IMR-90 (cell line): ENCODE measurements at regions not wholly inside any gene's neighbourhood (a gene's known extent, or its start where the extent isn't known, plus 50 kb on each side); places are given as distances from the start of the nearest gene placed in this dataset.

ENCODE experiments used
- ATAC-seq: fragments of 200-7000 bp; cut with Tn5 transposase; 2 replicates; pipeline ENCODE4 v1.9.1; 2020; ENCODE audit warnings: low read depth, mild to moderate bottlenecking, moderate library complexity
- BruUV-seq: library from RNA; stranded (reverse); fragments of 400-500 nt; replicated peaks from 2 replicates; lab custom pipeline; 2021; lab: Mats Ljungman, UMichigan
- CTCF ChIA-PET: fragments of 300-600 bp; formaldehyde crosslinking; extraction: SDS; loops from one replicate; lab custom pipeline; 2021; ENCODE audit warnings: antibody characterized with exemption; lab: Yijun Ruan, JAX
- POLR2A ChIA-PET: fragments of 300-600 bp; sonication (Branson Sonifier 250); formaldehyde crosslinking; loops from one replicate; lab custom pipeline; 2022; ENCODE audit warnings: antibody characterized with exemption; ENCODE audit not compliant: unreplicated experiment; lab: Charles Lee
- DNase-seq: peaks from one replicate; pipeline ENCODE4 v3.0.0; 2013
- H2AFZ ChIP-seq: replicated peaks from 2 replicates; pipeline ENCODE3; 2013; ENCODE audit warnings: low read length, mild to moderate bottlenecking; ENCODE audit not compliant: poor library complexity
- H2AK5ac ChIP-seq: 2 replicates; pipeline ENCODE4 v1.6.1; 2013; ENCODE audit warnings: low read depth, low read length, inconsistent platforms
- H2AK9ac ChIP-seq: replicated peaks from 2 replicates; pipeline ENCODE3; 2013; ENCODE audit warnings: mild to moderate bottlenecking, low read depth, low read length, moderate library complexity; ENCODE audit not compliant: poor library complexity
- H2BK120ac ChIP-seq: 2 replicates; pipeline ENCODE4 v1.6.1; 2013; ENCODE audit warnings: low read depth, low read length, inconsistent platforms
- H2BK15ac ChIP-seq: 3 replicates; pipeline ENCODE4 v1.6.1; 2013; ENCODE audit warnings: low read depth, low read length, inconsistent platforms
- H2BK20ac ChIP-seq: 2 replicates; pipeline ENCODE4 v1.6.1; 2013; ENCODE audit warnings: low read depth, mild to moderate bottlenecking, inconsistent platforms, low read length, moderate library complexity
- H2BK5ac ChIP-seq: 2 replicates; pipeline ENCODE4 v1.6.1; 2013; ENCODE audit warnings: mild to moderate bottlenecking, low read depth, low read length, inconsistent platforms; ENCODE audit not compliant: poor library complexity, severe bottlenecking
- H3K14ac ChIP-seq: replicated peaks from 2 replicates; pipeline ENCODE4 v1.6.1; 2013; ENCODE audit warnings: low read depth, low read length, inconsistent platforms
- H3K18ac ChIP-seq: 2 replicates; pipeline ENCODE4 v1.6.1; 2013; ENCODE audit warnings: low read depth, low read length, control low read depth
- H3K23ac ChIP-seq: 2 replicates; pipeline ENCODE4 v1.6.1; 2013; ENCODE audit warnings: low read depth, low read length, inconsistent platforms
- H3K27ac ChIP-seq: 2 replicates; pipeline ENCODE4 v1.5.1; 2013; ENCODE audit warnings: mild to moderate bottlenecking, control low read depth, low read length; ENCODE audit not compliant: insufficient read depth
- H3K27me3 ChIP-seq: 2 replicates; pipeline ENCODE4 v1.6.1; 2013; ENCODE audit warnings: low read length; ENCODE audit not compliant: control insufficient read depth, insufficient read depth
- H3K36me3 ChIP-seq: 2 replicates; pipeline ENCODE4 v1.6.1; 2013; ENCODE audit warnings: low read length, mixed read lengths; ENCODE audit not compliant: control insufficient read depth, insufficient read depth
- H3K4ac ChIP-seq: 2 replicates; pipeline ENCODE4 v1.6.1; 2013; ENCODE audit warnings: low read depth, low read length, inconsistent platforms
- H3K4me1 ChIP-seq: 2 replicates; pipeline ENCODE4 v1.6.1; 2013; ENCODE audit warnings: low read length, mixed read lengths; ENCODE audit not compliant: control insufficient read depth, insufficient read depth
- H3K4me2 ChIP-seq: 2 replicates; pipeline ENCODE4 v1.6.1; 2013; ENCODE audit warnings: low read depth, mild to moderate bottlenecking, control low read depth, low read length, moderate library complexity
- H3K4me3 ChIP-seq: 2 replicates; pipeline ENCODE4 v1.5.1; 2013; ENCODE audit warnings: low read depth, mild to moderate bottlenecking, control low read depth, low read length, moderate library complexity; ENCODE audit not compliant: insufficient read depth
- H3K56ac ChIP-seq: 2 replicates; pipeline ENCODE4 v1.6.1; 2013; ENCODE audit warnings: low read length, inconsistent platforms; ENCODE audit not compliant: insufficient read depth; ENCODE audit errors: extremely low read depth
- H3K79me1 ChIP-seq, 2 experiments: 2 replicates each; pipeline ENCODE4 v1.6.1; 2013; ENCODE audit warnings: low read length in 2 of 2, inconsistent platforms in 1 of 2, low read depth in 1 of 2
- H3K9ac ChIP-seq: 2 replicates; pipeline ENCODE4 v1.6.1; 2013; ENCODE audit warnings: low read depth, low read length, control low read depth
- H3K9me1 ChIP-seq: 2 replicates; pipeline ENCODE4 v1.6.1; 2013; ENCODE audit warnings: low read length, inconsistent platforms; ENCODE audit not compliant: insufficient read depth
- H3K9me3 ChIP-seq: 2 replicates; pipeline ENCODE4 v1.6.1; 2013; ENCODE audit warnings: low read length; ENCODE audit not compliant: control insufficient read depth, insufficient read depth
- H4K20me1 ChIP-seq: 2 replicates; pipeline ENCODE4 v1.6.1; 2013; ENCODE audit warnings: low read length, inconsistent platforms; ENCODE audit not compliant: insufficient read depth
- H4K5ac ChIP-seq: 2 replicates; pipeline ENCODE4 v1.6.1; 2013; ENCODE audit warnings: mild to moderate bottlenecking, low read depth, low read length, control low read depth
- H4K8ac ChIP-seq, 2 experiments: 2 replicates each; pipeline ENCODE4 v1.6.1; 2013; ENCODE audit warnings: low read depth in 2 of 2, low read length in 2 of 2, control low read depth in 1 of 2, inconsistent platforms in 1 of 2
- H4K91ac ChIP-seq: 2 replicates; pipeline ENCODE4 v1.6.1; 2013; ENCODE audit warnings: low read depth, low read length, inconsistent platforms; ENCODE audit not compliant: insufficient read depth
- BHLHE40 ChIP-seq: fragments of 150-350 bp; IDR thresholded peaks from 2 replicates; pipeline ENCODE4 v1.6.1; 2016; ENCODE audit warnings: mild to moderate bottlenecking, low read depth, low read length
- MAZ ChIP-seq: IDR thresholded peaks from 2 replicates; pipeline ENCODE4 v1.6.1; 2012; ENCODE audit warnings: low read depth, mild to moderate bottlenecking, low read length, improper control_type of control experiment, moderate library complexity, borderline replicate concordance
- NFE2L2 ChIP-seq: fragments of 150-350 bp; IDR thresholded peaks from 2 replicates; pipeline ENCODE4 v1.6.1; 2016; ENCODE audit warnings: low read depth, mild to moderate bottlenecking, low read length
- RAD21 ChIP-seq: IDR thresholded peaks from 2 replicates; pipeline ENCODE4 v1.6.1; 2012; ENCODE audit warnings: low read length, improper control_type of control experiment
- WGBS, 2 experiments: methylation state at CpG; one replicate each; pipeline versions ENCODE4 v1.1.5 to v1.1.7; 2013; ENCODE audit warnings: missing lambda C conversion rate in 2 of 2; ENCODE audit not compliant: insufficient read length in 1 of 2; ENCODE audit errors: extremely low coverage in 2 of 2; 5-methylcytosine and 5-hydroxymethylcytosine counted together
- dilution Hi-C: fragments of 300-500 bp; cut with HindIII; formaldehyde crosslinking; loops from one replicate; pipeline ENCODE4 v1.14.3; 2018; ENCODE audit warnings: low sequenced_read_pairs; ENCODE audit not compliant: unreplicated experiment
- in situ Hi-C: fragments of 300-500 bp; cut with MboI; formaldehyde crosslinking; loops from 3 replicates; pipeline ENCODE4 v1.14.3; 2019; ENCODE audit warnings: low sequenced_read_pairs, inconsistent platforms, mixed read lengths
- intact Hi-C: fragments of 100-400 bp; cut with micrococcal nuclease; formaldehyde crosslinking; loops from 2 replicates; pipeline ENCODE4 v1.10.0; 2022

GRCh38 chr10:55398497-55398882 lies 597.5 kb upstream of the PCDH15 start:
- Histone ChIP-seq H4K91ac (no peak overlapping the region), H3K4me3 (no peak overlapping the region), H3K4me1 (no peaks in the 10 kb centered on the region), H3K4ac (no peak overlapping the region), H3K27ac (no peak overlapping the region), H4K20me1 (no peaks in the 10 kb centered on the region), H4K5ac (no peak overlapping the region), H2BK5ac (no peak overlapping the region), H3K9me3 (no peaks in the 10 kb centered on the region), H2AK9ac (no peak overlapping the region), H3K56ac (no peak overlapping the region), H3K18ac (no peak overlapping the region), H3K79me1 (no peaks in the 10 kb centered on the region), H2AK5ac (no peak overlapping the region), H3K4me2 (no peak overlapping the region), H2BK20ac (no peak overlapping the region), H3K27me3 (no peaks in the 10 kb centered on the region), H3K14ac (no peak overlapping the region), H2AFZ (no peak overlapping the region), H3K9me1 (no peaks in the 10 kb centered on the region), H3K23ac (no peak overlapping the region), H4K8ac (no peak overlapping the region), H2BK15ac (no peak overlapping the region), H3K9ac (no peak overlapping the region), H2BK120ac (no peak overlapping the region), H3K36me3 (no peaks in the 10 kb centered on the region)
- no TSS peak for BruUV-seq
- no CpG with 5 or more reads among the region's 1 CpG for WGBS, 2 experiments
- POLR2A ChIA-PET, result no interaction called here
- intact Hi-C loops, result no loop called here
- ATAC-seq (no peak), DNase-seq (no peak)
- in situ Hi-C loops, result no loop called here
- TF ChIP-seq BHLHE40 (no peak), RAD21 (no peak), NFE2L2 (no peak), MAZ (no peak)
- dilution Hi-C loops, result no loop called here
- CTCF ChIA-PET, result no interaction called here
